NCI-H2081 (cell line): ENCODE measurements at regions not wholly inside any gene's neighbourhood (a gene's known extent, or its start where the extent isn't known, plus 50 kb on each side); places are given as distances from the start of the nearest gene placed in this dataset.

Experiments
- DNase-seq, 2 experiments: peaks; one replicate each; lab custom pipeline; 2025; lab: John Stamatoyannopoulos, UW

- no peak for DNase-seq
These were observed 105.0 kb upstream of the NR0B1 start for GRCh38 chrX:30414144-30414543.

- no peak for DNase-seq
These were observed 93.2 kb upstream of the NR0B1 start for GRCh38 chrX:30402366-30402765.

- DNase-seq = no peak
These were observed 79.1 kb upstream of the NR0B1 start for GRCh38 chrX:30388325-30388724.

DNA sequence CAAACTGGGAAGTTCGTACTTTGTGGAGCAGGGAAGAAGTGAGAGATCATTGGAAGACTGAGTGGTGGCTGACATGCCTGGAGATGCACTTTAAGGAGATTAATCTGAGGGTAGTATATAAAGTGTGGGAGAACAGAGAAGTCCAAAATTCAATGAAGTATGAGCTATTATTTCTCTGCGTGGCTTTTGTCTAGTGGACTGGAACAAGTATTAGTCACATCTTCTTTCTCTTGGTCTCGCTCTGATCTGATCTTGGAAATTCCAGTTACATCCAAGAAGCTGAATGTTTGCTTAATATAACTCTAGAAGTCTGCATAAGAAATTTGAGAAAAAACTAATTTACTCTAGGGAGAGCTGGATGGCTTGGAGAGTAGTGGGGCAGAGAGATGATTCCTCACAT lies 64.8 kb upstream of the NR0B1 start:
- no peak for DNase-seq

DNA sequence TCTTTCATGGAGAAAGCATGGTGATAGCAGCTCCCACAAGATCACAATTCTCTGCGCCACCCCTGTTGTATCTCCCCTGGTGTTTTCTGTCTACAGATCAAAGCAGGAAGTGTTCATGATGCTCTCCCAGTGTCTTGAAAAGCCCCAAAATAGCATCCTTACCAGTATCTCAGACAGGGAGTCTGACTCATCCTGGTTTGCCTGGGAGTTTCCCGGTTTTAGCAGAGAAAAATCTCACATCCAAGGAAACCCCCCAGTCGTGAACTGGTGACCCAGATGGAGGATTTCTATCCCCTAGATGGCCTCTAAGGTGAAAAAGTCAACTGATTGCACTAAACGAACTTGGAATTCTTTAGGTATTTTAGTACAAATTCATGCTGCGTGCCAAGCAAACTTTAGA lies 64.3 kb upstream of the NR0B1 start:
- DNase-seq = no peak

GRCh38 chrX:30364229-30364628 lies 55.0 kb upstream of the NR0B1 start:
- DNase-seq = peak; percentile 67 to 88
